Fibroblast of skin of abdomen (primary cell): ENCODE measurements at regions not wholly inside any gene's neighbourhood (a gene's known extent, or its start where the extent isn't known, plus 50 kb on each side); places are given as distances from the start of the nearest gene placed in this dataset.
"Not testable (repeated sequence)": the region's sequence is repeated elsewhere in the genome, so short reads cannot be mapped to it uniquely, and the experiment has no call there.

Source experiments
- DNase-seq: peaks from one replicate; pipeline ENCODE4 v3.0.0-alpha.2; 2013

DNA sequence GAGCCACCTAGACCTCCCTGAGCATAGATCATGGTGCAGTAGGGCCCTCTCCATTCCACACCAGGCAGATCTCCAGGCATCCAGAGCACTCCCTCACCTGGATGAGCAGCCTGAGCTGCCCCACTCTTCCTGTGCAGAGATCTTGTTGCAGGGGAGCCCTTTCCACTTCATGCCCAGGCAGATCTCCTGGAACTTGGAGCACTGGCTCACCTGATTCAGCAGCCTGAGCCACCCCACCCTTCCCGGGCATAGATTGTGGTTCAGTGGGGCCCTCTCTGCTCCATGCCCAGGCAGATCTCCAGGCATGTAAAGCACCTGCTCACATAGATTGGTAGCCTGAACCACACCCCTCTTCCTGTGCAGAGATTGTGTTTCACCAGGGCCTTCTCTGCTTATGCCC, 78.0 kb downstream of the SEC16B start:
- no peak for DNase-seq

DNA sequence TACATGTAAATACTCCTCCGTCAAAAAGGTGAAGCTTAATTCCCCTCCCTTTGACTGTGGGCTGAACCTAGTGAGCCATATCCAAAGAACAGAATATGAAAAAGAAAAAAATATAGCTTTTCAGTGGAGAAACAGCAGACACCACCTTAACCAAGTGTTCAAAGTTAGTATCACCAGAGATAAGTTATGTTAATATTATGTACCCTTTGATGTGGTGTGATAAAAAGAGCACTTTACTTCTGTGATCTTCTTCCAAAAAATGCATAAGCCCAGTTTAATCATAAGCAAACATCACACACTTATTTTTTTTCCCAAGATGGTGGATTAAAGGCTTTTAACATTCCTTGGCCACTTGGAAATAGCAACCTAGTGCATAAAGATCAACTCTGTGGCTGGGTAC, 79.4 kb downstream of the SEC16B start:
- no peak for DNase-seq

DNA sequence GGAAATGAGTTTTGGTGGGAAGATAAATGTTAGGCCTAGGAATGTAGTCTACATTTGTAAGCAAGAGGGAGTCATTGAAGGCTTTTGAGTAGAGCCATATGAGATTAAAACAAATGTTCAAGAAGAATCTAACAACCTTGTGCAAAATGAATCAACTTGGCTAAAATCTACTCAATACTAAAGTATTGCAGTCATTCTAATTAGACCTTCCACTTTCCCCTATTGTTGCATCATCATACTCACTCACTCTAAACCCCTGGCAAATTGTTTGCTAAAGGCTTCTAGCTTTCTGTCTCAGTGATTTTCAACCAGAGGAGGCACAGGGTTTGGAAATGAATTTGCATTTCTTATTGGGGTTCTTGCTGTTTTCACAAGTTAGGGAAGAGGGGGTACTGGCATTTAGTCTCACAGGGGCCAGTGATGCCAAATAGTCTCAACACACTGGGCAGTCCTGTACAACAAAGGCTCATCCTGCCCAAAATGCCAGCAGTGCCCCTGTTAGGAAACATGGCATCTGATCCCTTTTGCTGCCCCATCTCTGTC, 85.3 kb downstream of the SEC16B start:
- peak; percentile 60 for DNase-seq

DNA sequence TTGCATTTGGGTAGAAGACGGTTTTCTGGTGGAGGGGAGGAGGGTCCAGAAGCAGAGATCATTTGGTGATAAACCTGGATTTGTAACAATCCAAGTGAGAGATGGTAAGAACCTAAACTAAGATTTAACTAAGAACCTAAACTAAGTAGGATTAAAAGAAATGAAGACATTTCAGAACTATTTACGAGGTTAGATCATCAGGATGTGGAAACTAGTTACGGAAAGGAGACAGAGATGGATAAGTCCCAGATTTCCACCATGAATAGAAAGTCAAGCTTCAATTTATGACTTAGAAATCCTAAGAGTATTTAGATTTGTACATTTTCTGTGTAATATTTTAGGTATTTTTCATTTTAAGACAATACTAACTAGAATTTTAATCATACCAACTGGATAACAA, 86.3 kb downstream of the SEC16B start:
- DNase-seq, result peak; percentile 20

DNA sequence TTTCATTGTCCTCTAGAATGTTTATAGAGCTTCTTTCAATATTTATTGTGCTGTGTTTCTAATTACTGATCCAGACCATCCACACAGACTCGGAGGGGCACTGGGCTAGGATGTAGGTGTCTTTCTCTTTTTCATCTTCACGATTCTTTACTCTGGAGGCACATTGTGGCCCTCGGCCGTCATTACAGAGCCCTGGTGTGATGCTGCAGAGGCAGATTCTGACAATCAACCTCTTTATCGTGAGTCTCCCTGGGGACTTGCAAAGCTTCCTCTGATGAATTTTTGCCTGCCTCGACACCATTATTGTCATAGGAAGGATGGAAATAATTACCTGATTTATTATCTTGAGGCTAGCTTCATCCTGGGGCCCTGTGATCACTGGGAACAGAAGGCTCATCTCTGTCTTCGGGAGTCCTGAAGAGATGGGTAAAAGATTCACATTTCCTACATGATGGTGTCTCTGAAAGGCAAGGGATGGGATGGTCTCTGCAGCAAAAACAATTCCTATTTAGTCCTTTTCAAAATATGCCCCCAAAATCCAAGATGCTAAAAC, 89.4 kb downstream of the SEC16B start:
- DNase-seq, result no peak

DNA sequence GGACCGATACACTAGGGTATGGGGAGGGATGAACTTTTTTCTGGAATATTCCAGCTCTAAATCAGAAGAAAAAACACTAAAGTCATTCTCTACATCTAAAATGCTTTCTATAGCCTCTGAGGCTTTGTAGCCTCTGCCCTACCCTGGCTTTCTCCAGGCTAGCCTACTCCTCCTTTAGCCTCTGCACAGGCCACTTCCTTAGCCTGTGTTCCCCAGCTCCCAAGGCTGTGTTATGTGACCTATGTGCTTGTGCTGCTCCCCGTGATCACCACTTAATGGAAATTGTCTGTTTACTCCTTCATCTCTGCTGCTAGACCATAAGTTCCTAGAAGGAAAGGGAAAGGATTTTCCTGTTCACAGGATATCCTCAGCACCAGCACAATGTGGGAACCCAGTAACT, 92.8 kb downstream of the SEC16B start:
- no peak for DNase-seq

- DNase-seq, result peak; percentile 98
Measured at GRCh38 chr1:177873238-177873637, 96.6 kb downstream of the SEC16B start.

GRCh38 chr1:177872308-177872900, 97.5 kb downstream of the SEC16B start:
- no peak for DNase-seq

DNA sequence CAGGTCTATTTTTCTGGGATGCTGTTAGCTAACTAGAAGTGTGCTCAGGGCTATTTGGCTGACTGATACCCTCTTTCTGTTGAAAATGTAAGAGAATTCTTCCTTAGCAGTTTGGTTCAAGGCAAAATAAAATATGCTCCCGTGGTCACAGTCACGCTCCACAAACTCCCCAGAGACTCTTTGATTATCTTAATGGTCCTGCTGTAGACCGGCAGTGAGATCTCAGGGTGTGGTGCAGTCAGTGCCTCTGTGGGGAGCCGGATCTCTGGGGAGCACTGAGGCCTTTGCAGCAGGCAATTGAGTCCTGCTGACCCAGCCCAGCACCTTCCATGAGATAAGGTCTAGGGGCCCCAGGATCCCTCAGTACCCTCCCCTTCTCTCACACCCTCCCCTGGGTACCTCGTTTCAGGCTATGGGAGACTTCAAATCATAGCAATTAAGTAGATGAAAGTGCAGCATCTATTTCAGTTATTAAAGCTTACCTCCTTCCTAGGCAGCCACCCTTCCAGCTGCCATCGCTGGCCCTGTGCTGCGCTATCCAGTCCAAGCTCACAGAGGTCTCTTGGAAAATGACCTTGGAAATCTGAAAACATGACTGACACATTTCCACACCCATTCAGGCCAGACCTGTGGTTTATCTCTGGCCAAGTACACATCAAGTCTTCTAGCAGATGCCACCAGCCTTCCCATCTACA, 98.1 kb downstream of the SEC16B start:
- DNase-seq, result no peak

- no peak for DNase-seq
Measured at GRCh38 chr1:177869586-177869985, 100.3 kb downstream of the SEC16B start.

- not testable (repeated sequence) for DNase-seq
Measured at GRCh38 chr1:177869011-177869410, 100.8 kb downstream of the SEC16B start.

DNA sequence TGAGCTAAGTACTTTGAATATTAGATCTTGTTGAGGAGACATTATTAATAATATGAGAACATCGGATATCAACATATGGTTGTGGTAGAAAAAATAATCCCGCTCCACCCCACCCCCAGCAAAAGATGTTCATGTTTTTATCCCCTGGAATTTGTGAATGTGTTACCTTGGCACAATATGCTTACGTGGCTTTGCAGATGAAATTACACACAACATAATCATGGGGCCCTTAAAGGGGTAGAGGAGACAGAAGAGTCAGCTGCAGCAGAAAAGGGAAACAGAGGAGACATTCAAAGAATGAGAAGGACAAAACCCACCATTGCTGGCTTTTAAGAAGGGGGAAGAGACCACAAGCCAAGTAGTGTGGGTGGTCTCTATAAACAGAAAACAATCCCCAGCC, 104.1 kb downstream of the SEC16B start:
- DNase-seq, result no peak

- no peak for DNase-seq
Measured at GRCh38 chr1:177864538-177865305, 105.1 kb downstream of the SEC16B start.

DNA sequence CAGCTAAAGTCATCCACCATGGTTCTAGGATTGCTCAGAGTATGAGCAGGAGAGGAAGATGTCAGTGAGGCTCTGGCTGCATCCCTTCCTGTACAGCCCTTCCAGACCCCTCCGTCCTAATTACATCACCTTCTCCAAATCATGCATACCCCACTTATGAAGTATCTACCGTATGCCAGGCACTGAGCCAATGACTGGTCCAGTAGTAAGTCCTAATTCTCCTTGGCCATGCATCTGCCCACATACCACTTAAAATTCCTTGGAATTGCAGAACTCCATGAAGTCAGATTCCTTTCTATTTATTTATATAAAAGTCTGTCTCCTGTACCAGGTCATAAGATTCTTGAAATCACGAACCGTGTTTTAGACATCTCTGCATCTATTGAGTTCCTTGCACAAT, 106.1 kb downstream of the SEC16B start:
- peak; percentile 72 for DNase-seq

DNA sequence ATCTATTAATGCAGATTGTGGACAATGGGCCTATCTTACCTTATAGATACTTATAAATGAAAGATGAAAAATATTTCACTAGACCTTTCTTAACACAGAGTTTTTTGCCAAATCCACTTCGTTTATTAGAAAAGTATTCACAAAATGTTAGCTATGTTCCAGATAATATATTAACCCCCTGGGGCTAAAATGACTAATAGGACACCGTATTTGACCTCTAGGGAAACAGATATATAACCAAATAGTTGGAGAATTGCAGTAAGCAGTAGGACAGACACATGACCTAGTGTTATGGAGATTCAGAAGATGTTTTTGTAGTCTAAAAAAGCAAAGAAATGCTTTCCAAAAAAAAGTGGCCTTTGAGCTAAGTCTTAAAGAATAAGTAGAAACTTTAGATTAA, 106.9 kb downstream of the SEC16B start:
- peak; percentile 23 for DNase-seq

- no peak for DNase-seq
Measured at GRCh38 chr1:177859572-177859971, 110.3 kb downstream of the SEC16B start.

- DNase-seq, result peak; percentile 69
Measured at GRCh38 chr1:177858332-177858821, 111.5 kb downstream of the SEC16B start.

- DNase-seq, result no peak
Measured at GRCh38 chr1:177857285-177857684, 112.6 kb downstream of the SEC16B start.

- DNase-seq, result no peak
Measured at GRCh38 chr1:177854951-177855350, 114.9 kb downstream of the SEC16B start.

GRCh38 chr1:177849579-177850290, 120.1 kb downstream of the SEC16B start:
- no peak for DNase-seq

DNA sequence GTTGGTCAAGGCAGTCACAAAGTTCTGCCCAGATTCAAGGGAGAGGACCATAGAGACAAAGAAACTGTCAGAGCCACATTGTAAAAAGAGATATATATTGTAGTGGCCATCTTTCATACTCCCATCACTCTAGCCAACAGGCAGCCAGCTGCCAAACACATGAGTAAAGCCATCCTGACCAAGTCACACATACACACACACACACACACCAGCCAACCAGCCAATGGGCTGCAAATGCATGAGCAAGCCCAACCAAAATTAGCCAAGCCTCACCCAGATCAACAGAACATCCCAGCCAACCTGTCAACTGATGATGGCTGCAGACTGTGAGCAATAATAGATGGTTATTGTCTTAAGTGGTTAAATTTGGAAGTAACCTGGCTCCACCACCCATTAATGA, 120.7 kb downstream of the SEC16B start:
- peak; percentile 89 for DNase-seq

GRCh38 chr1:177848577-177848976, 121.3 kb downstream of the SEC16B start:
- peak; percentile 67 for DNase-seq
